Ovary (tissue), 3 donors: ENCODE measurements at regions not wholly inside any gene's neighbourhood (a gene's known extent, or its start where the extent isn't known, plus 50 kb on each side); places are given as distances from the start of the nearest gene placed in this dataset.

Experiments used
- CTCF ChIP-seq, 3 donors: fragments of 450-650 bp in 2 of 3; fragments of 200-600 bp in 1 of 3; IDR thresholded peaks; one replicate each; pipeline versions ENCODE4 v1.5.1 to v1.8.0; 2016 to 2022; ENCODE audit warnings: antibody characterized with exemption in 3 of 3, mild to moderate bottlenecking in 1 of 3
- EP300 ChIP-seq: sonication (generic); formaldehyde crosslinking; IDR thresholded peaks from one replicate; pipeline ENCODE4 v1.6.1; 2017; ENCODE audit warnings: antibody characterized with exemption
- POLR2A ChIP-seq: fragments of 450-650 bp; IDR thresholded peaks from one replicate; pipeline ENCODE4 v1.6.1; 2017; ENCODE audit warnings: antibody characterized with exemption, mild to moderate bottlenecking, moderate library complexity
- donor health status: DM: no; HTN: no; CAD: no.

GRCh38 chr18:60649842-60650536, 277.4 kb upstream of the MC4R start:
- TF ChIP-seq POLR2A (no peak), CTCF (IDR thresholded peaks at IDR 0.05) (no peak), EP300 (no peak)
